Colonic mucosa (tissue), 4 donors: ENCODE measurements at regions not wholly inside any gene's neighbourhood (a gene's known extent, or its start where the extent isn't known, plus 50 kb on each side); places are given as distances from the start of the nearest gene placed in this dataset.
"Not testable (repeated sequence)": the region's sequence is repeated elsewhere in the genome, so short reads cannot be mapped to it uniquely, and the experiment has no call there.

Experiments
- DNase-seq: peaks from one replicate; pipeline ENCODE4 v3.0.0-alpha.2; 2020
- H3K27ac ChIP-seq: fragments of 200-600 bp; one replicate; pipeline ENCODE4 v1.8.0; 2021
- H3K27me3 ChIP-seq: fragments of 200-600 bp; one replicate; pipeline ENCODE4 v1.8.0; 2021
- H3K36me3 ChIP-seq: fragments of 200-600 bp; one replicate; pipeline ENCODE4 v1.8.0; 2021
- H3K4me1 ChIP-seq: fragments of 200-600 bp; one replicate; pipeline ENCODE4 v1.8.0; 2021; ENCODE audit warnings: mild to moderate bottlenecking
- H3K4me3 ChIP-seq: fragments of 200-600 bp; one replicate; pipeline ENCODE4 v1.8.0; 2021
- H3K9ac ChIP-seq, 2 donors: one replicate each; pipeline ENCODE4 v1.7.0; 2013; ENCODE audit warnings: control low read depth in 2 of 2, low read depth in 2 of 2, low read length in 2 of 2
- H3K9me3 ChIP-seq: fragments of 200-600 bp; one replicate; pipeline ENCODE4 v1.8.0; 2021
- CTCF ChIP-seq: fragments of 200-600 bp; IDR thresholded peaks from one replicate; pipeline ENCODE4 v1.8.0; 2022; ENCODE audit warnings: antibody characterized with exemption, mild to moderate bottlenecking
- intact Hi-C: fragments of 100-400 bp; cut with DNase I; formaldehyde crosslinking; loops from one replicate; pipeline ENCODE4 v1.14.1; 2022
- donor health status: healthy.
- donor health status: DM: no; HTN: no; CAD: no.
- donor health status: DM: no; HTN: no; CAD: no.

DNA sequence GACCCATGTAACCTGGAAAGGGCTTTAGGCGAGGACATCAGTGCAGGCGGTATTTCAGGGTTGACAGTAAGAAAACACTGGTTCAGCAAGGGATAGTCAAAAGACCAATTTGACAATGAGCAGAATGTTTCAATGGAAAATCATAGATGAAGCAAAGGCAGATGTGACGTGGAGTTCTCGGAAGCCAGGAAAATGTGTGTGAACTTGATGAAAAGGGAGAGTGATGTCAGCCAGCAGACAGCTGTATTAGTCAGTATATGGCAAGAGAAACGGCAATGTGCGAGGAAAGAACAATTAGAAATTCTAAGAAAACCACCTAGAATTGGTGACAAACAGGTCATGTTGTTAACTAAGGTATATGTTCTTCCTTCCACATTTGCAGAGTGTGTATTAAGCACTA is 503.9 kb upstream of the DAB2 start:
- Histone ChIP-seq H3K4me1 (no peaks in the 10 kb centered on the region), H3K9ac (no peak overlapping the region), H3K36me3 (no peaks in the 10 kb centered on the region), H3K9me3 (no peaks in the 10 kb centered on the region), H3K27me3 (no peaks in the 10 kb centered on the region), H3K4me3 (no peak overlapping the region), H3K27ac (no peak overlapping the region)
- no peak for DNase-seq
- no peak for TF ChIP-seq CTCF
- intact Hi-C loops: no loop called here

GRCh38 chr5:39919876-39920275 is 495.1 kb upstream of the DAB2 start:
- Histone ChIP-seq H3K27me3 (no peaks in the 10 kb centered on the region), H3K36me3 (no peaks in the 10 kb centered on the region), H3K27ac (no peak overlapping the region), H3K9me3 (no peaks in the 10 kb centered on the region), H3K9ac (no peak overlapping the region), H3K4me3 (no peak overlapping the region), H3K4me1 (no peaks in the 10 kb centered on the region)
- no peak for TF ChIP-seq CTCF
- intact Hi-C loops: no loop called here
- DNase-seq: no peak

DNA sequence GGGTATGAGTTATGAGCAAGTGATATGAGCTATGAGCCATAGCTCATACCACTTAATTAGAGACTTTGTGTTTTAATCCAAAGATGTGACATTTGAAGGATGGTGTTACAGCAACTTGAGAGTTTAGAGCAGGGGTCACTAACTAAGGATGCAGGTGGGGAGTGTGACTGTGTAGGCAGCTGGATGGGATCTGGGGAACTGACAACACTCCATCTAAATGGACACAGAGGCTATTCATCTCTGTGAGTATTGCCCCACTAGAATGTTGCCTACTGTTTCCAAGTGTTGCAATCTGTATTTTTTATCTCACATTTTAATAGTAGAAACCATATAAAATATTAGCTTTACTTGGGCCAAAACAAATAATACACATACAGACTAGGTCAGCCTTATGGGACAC is 488.1 kb upstream of the DAB2 start:
- Histone ChIP-seq H3K4me1 (no peaks in the 10 kb centered on the region), H3K36me3 (no peaks in the 10 kb centered on the region), H3K27me3 (no peaks in the 10 kb centered on the region), H3K9me3 (no peaks in the 10 kb centered on the region), H3K4me3 (no peak overlapping the region), H3K9ac (no peak overlapping the region), H3K27ac (no peak overlapping the region)
- intact Hi-C loops: no loop called here
- DNase-seq: no peak
- TF ChIP-seq CTCF: no peak

GRCh38 chr5:39907267-39907951 is 482.6 kb upstream of the DAB2 start:
- H3K9ac ChIP-seq, H3K4me3 ChIP-seq, intact Hi-C loops, H3K9me3 ChIP-seq, H3K27me3 ChIP-seq, H3K36me3 ChIP-seq, DNase-seq, H3K4me1 ChIP-seq, H3K27ac ChIP-seq: not testable (repeated sequence)

GRCh38 chr5:39906146-39906545 is 481.4 kb upstream of the DAB2 start:
- no peak for DNase-seq
- intact Hi-C loops: no loop called here
- Histone ChIP-seq H3K9me3 (no peaks in the 10 kb centered on the region), H3K4me3 (no peak overlapping the region), H3K4me1 (no peaks in the 10 kb centered on the region), H3K27ac (no peak overlapping the region), H3K36me3 (no peaks in the 10 kb centered on the region), H3K9ac (no peak overlapping the region), H3K27me3 (no peaks in the 10 kb centered on the region)
- TF ChIP-seq CTCF: no peak

DNA sequence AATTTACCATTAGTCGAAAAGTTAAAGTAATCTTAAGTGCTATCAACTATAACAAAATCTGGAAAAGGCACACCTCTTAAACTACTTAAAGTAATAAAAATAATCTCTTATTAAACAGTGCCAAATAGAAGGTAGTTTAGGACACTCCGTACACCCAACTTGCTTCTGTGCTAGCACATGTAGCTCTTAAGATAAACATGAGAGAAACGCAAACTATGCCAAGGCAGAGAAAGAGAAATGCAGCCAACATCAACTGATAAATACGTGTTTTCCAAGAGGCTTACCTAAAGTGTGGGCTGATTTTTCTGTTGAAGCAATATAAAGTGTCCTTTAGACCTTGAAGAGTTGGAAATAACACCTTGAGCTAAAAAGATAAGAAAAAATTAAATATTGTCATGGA is 480.6 kb upstream of the DAB2 start:
- Histone ChIP-seq H3K27me3 (no peaks in the 10 kb centered on the region), H3K9ac (no peak overlapping the region), H3K4me1 (no peaks in the 10 kb centered on the region), H3K4me3 (no peak overlapping the region), H3K36me3 (no peaks in the 10 kb centered on the region), H3K9me3 (no peaks in the 10 kb centered on the region), H3K27ac (no peak overlapping the region)
- TF ChIP-seq CTCF: no peak
- intact Hi-C loops: no loop called here
- no peak for DNase-seq
